ENCODE measurements at regions not wholly inside any gene's neighbourhood (a gene's known extent, or its start where the extent isn't known, plus 50 kb on each side); places are given as distances from the start of the nearest gene placed in this dataset.

DNA sequence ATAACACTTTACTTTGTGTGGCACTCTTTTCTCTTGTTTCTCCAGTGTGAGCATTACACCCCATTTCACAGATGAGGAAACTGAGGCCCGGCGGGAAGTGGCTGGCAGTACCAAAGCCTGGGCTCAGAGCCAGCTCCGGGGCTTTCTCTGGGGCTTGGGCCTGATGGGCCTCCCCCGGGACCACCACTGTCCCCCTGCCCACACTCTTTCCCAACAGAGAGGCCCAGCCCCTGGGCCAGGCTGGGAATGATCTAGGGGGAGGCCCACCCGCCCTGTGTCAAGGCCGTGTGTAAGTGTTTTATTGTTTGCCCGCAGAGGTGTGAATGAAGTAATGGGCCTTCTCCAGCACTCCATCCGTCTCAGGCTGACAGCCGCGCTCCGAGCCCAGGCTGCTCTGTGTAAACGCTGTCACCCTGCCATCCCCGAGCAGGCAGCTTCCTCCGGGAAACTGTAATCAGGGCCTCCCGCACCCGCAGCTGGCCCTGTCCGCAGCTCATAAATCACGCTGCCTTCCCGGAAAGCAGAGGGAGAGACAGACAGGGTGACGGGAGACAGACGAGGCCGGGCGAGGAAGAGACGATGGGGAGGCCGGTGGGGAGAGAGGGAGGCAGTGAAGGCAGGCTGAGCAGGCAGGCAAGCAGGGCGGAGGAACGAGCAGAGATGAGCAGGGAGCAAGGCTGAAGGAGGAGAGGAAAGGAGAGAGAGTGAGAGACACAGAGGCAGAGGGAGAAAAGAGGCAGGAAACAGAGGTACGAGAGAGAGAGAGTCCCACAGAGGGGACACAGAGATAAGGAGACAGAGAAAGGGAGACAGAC, 109.7 kb upstream of the ZBTB40 start:
- TF ChIP-seq, protein P1, sequence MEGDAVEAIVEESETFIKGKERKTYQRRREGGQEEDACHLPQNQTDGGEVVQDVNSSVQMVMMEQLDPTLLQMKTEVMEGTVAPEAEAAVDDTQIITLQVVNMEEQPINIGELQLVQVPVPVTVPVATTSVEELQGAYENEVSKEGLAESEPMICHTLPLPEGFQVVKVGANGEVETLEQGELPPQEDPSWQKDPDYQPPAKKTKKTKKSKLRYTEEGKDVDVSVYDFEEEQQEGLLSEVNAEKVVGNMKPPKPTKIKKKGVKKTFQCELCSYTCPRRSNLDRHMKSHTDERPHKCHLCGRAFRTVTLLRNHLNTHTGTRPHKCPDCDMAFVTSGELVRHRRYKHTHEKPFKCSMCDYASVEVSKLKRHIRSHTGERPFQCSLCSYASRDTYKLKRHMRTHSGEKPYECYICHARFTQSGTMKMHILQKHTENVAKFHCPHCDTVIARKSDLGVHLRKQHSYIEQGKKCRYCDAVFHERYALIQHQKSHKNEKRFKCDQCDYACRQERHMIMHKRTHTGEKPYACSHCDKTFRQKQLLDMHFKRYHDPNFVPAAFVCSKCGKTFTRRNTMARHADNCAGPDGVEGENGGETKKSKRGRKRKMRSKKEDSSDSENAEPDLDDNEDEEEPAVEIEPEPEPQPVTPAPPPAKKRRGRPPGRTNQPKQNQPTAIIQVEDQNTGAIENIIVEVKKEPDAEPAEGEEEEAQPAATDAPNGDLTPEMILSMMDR (conservative IDR thresholded peaks at IDR 0.05) = no peak
- no peak for TF ChIP-seq EZH2 (IDR thresholded peaks at IDR 0.05; ENCODE audit: low read depth)

All from PC-9 (cell line).